Endothelial cell of umbilical vein (primary cell): ENCODE measurements at regions not wholly inside any gene's neighbourhood (a gene's known extent, or its start where the extent isn't known, plus 50 kb on each side); places are given as distances from the start of the nearest gene placed in this dataset.

ENCODE experiments used
- BruUV-seq: library from RNA; stranded (reverse); fragments of 400-500 nt; replicated peaks from 2 replicates; lab custom pipeline; 2021; lab: Mats Ljungman, UMichigan
- CTCF ChIA-PET: fragments of 300-600, 350-600 bp; sonication (Branson Sonifier 250); formaldehyde crosslinking; loops from one replicate; lab custom pipeline; 2021; ENCODE audit warnings: antibody characterized with exemption, inconsistent platforms; lab: Charles Lee
- POLR2A ChIA-PET: fragments of 300-600, 350-600 bp; sonication (Branson Sonifier 250); formaldehyde crosslinking; loops from one replicate; lab custom pipeline; 2021; ENCODE audit warnings: antibody characterized with exemption, inconsistent platforms; lab: Charles Lee
- DNase-seq: peaks from one replicate; pipeline ENCODE4 v3.0.0-alpha.2; 2011; ENCODE audit warnings: low read depth, low spot score
- FAIRE-seq: peaks from 2 replicates; lab custom pipeline; 2011; peaks lifted over from hg19 to GRCh38; lab: Jason Lieb, UNC
- H2AFZ ChIP-seq: 2 replicates; pipeline ENCODE4 v1.6.0; 2012; ENCODE audit warnings: low read depth, low read length, control low read depth, inconsistent platforms
- H3K27ac ChIP-seq: 2 replicates; pipeline ENCODE4 v1.5.1; 2011; ENCODE audit warnings: low read depth, mild to moderate bottlenecking, control low read depth, low read length, moderate library complexity; ENCODE audit not compliant: insufficient read depth
- H3K27me3 ChIP-seq, 2 experiments: 2 replicates each; pipeline versions ENCODE4 v1.6.0 to v1.6.1; 2011; ENCODE audit warnings: low read length in 2 of 2, mixed read lengths in 1 of 2; ENCODE audit not compliant: control insufficient read depth in 2 of 2, insufficient read depth in 2 of 2
- H3K36me3 ChIP-seq, 2 experiments: 2 replicates in 1 of 2; 3 replicates in 1 of 2; pipeline ENCODE4 v1.5.1; 2011; ENCODE audit warnings: low read length in 2 of 2, mild to moderate bottlenecking in 1 of 2, moderate library complexity in 1 of 2; ENCODE audit not compliant: control insufficient read depth in 2 of 2, insufficient read depth in 2 of 2; ENCODE audit errors: extremely low read depth in 1 of 2
- H3K4me1 ChIP-seq: 3 replicates; pipeline ENCODE4 v1.5.1; 2011; ENCODE audit warnings: mild to moderate bottlenecking, low read length; ENCODE audit not compliant: control insufficient read depth, insufficient read depth; ENCODE audit errors: extremely low read depth
- H3K4me2 ChIP-seq: 2 replicates; pipeline ENCODE4 v1.6.1; 2011; ENCODE audit warnings: low read length, control low read depth, mixed read lengths; ENCODE audit not compliant: insufficient read depth
- H3K4me3 ChIP-seq, 3 experiments: fragments of 200-600 bp in 1 of 3; sonication (generic), shearing (Covaris generic) in 1 of 3; replicated peaks in 1 of 3; 2 replicates each; pipeline ENCODE4 v1.5.1; 2011 to 2016; ENCODE audit warnings: control low read depth in 3 of 3, low read length in 3 of 3, mild to moderate bottlenecking in 2 of 3, inconsistent platforms in 1 of 3, low read depth in 1 of 3, moderate library complexity in 1 of 3; ENCODE audit not compliant: insufficient read depth in 1 of 3
- H3K79me2 ChIP-seq: 2 replicates; pipeline ENCODE4 v1.6.0; 2012; ENCODE audit warnings: low read length, inconsistent platforms; ENCODE audit not compliant: control insufficient read depth, insufficient read depth
- H3K9ac ChIP-seq: replicated peaks from 2 replicates; pipeline ENCODE3; 2011; ENCODE audit warnings: low read length, control low read depth; ENCODE audit not compliant: insufficient read depth; ENCODE audit errors: extremely low read depth
- H3K9me1 ChIP-seq: replicated peaks from 3 replicates; pipeline ENCODE4 v1.6.0; 2011; ENCODE audit warnings: mild to moderate bottlenecking, low read length; ENCODE audit not compliant: control insufficient read depth, insufficient read depth; ENCODE audit errors: extremely low read depth
- H3K9me3 ChIP-seq: replicated peaks from 2 replicates; pipeline ENCODE4 v1.5.1; 2012; ENCODE audit warnings: low read length, inconsistent platforms; ENCODE audit not compliant: control insufficient read depth, insufficient read depth
- H4K20me1 ChIP-seq: replicated peaks from 2 replicates; pipeline ENCODE3; 2011; ENCODE audit warnings: mild to moderate bottlenecking, low read length; ENCODE audit not compliant: control insufficient read depth, insufficient read depth; ENCODE audit errors: extremely low read depth
- CTCF ChIP-seq, 2 donors: IDR thresholded peaks; 1 replicate in 1 of 2; 2 replicates in 1 of 2; pipeline ENCODE4 v1.5.1; 2011; ENCODE audit warnings: low read length in 2 of 2, mild to moderate bottlenecking in 2 of 2, moderate library complexity in 2 of 2, control low read depth in 1 of 2, inconsistent platforms in 1 of 2, low read depth in 1 of 2; ENCODE audit not compliant: insufficient read depth in 1 of 2; ENCODE audit errors: extremely low read depth in 1 of 2
- EZH2 ChIP-seq: IDR thresholded peaks from 2 replicates; pipeline ENCODE4 v1.6.1; 2012; ENCODE audit warnings: borderline replicate concordance, low read depth, mild to moderate bottlenecking, moderate library complexity, low read length, inconsistent platforms; ENCODE audit not compliant: severe bottlenecking
- FOS ChIP-seq: IDR thresholded peaks from 2 replicates; pipeline ENCODE4 v1.6.1; 2011; ENCODE audit warnings: mild to moderate bottlenecking, low read length, moderate library complexity, borderline replicate concordance; ENCODE audit not compliant: insufficient read depth
- GATA2 ChIP-seq: IDR thresholded peaks from 2 replicates; pipeline ENCODE4 v1.7.0; 2011; ENCODE audit warnings: low read depth, mild to moderate bottlenecking, moderate library complexity, mixed read lengths, low read length; ENCODE audit not compliant: insufficient read length, insufficient read depth
- JUN ChIP-seq: IDR thresholded peaks from 2 replicates; pipeline ENCODE4 v1.6.1; 2011; ENCODE audit warnings: borderline replicate concordance, low read depth; ENCODE audit not compliant: insufficient read length, insufficient read depth
- MAX ChIP-seq: IDR thresholded peaks from 2 replicates; pipeline ENCODE4 v1.6.1; 2011; ENCODE audit not compliant: insufficient read depth, insufficient read length
- MYC ChIP-seq: IDR thresholded peaks from one replicate; pipeline ENCODE4 v1.6.1; 2011; ENCODE audit warnings: mild to moderate bottlenecking, low read depth, low read length
- POLR2A ChIP-seq: IDR thresholded peaks from 2 replicates; pipeline ENCODE4 v1.6.1; 2012; ENCODE audit warnings: low read depth, mild to moderate bottlenecking, control low read depth, low read length
- POLR2AphosphoS5 ChIP-seq: IDR thresholded peaks from 2 replicates; pipeline ENCODE4 v1.6.1; 2012; ENCODE audit warnings: low read depth, mild to moderate bottlenecking, control low read depth, low read length, moderate library complexity; ENCODE audit not compliant: insufficient read depth
- dilution Hi-C: fragments of 300-500 bp; cut with MboI; formaldehyde crosslinking; loops from one replicate; pipeline ENCODE4 v1.15.0; 2019; ENCODE audit warnings: low sequenced_read_pairs; ENCODE audit not compliant: extremely low pct_ligation_motif_present
- intact Hi-C: fragments of 100-400 bp; cut with micrococcal nuclease; formaldehyde crosslinking; loops from one replicate; pipeline ENCODE4 v1.10.0; 2022

GRCh38 chr1:98387701-98388100 lies 273.8 kb upstream of the SNX7 start:
- dilution Hi-C loops = no loop called here
- H3K27me3 ChIP-seq = no peaks in the 10 kb centered on the region
- intact Hi-C loops = loop anchor here (1.0 kb wide), 6 partner anchors 42 to 334 kb away; no protein-coding TSS in a partner anchor

More at GRCh38 chr1:98387701-98388100, 273.8 kb upstream of the SNX7 start:
- Histone ChIP-seq H3K36me3 (no peaks in the 10 kb centered on the region), H3K9ac (peak overlapping the region; percentile 39), H3K9me3 (no peaks in the 10 kb centered on the region), H3K4me2 (peak overlapping the region; percentile 49), H3K27ac (peak overlapping the region; percentile 80), H4K20me1 (no peaks in the 10 kb centered on the region), H2AFZ (peak overlapping the region; percentile 63), H3K79me2 (no peaks in the 10 kb centered on the region), H3K4me3 (no peak overlapping the region), H3K9me1 (no peaks in the 10 kb centered on the region), H3K4me1 (peaks cover 63% of the 10 kb centered on the region)
- BruUV-seq = no TSS peak
- CTCF ChIA-PET = interaction anchor here (0.6 to 1.2 kb wide), 2 partner anchors 81 to 178 kb away, joined by 4 to 7 read pairs; no protein-coding TSS in a partner anchor
- TF ChIP-seq MYC = no peak
- no peak for TF ChIP-seq GATA2
- no peak for TF ChIP-seq JUN
- no peak for TF ChIP-seq EZH2
- no peak for TF ChIP-seq CTCF (IDR thresholded peaks at IDR 0.05; ENCODE audit: extremely low read depth in 1 of 2, insufficient read depth in 1 of 2, low read depth in 1 of 2, low read length in 2 of 2)
- no peak for TF ChIP-seq POLR2AphosphoS5
- TF ChIP-seq POLR2A = no peak
- no peak for TF ChIP-seq MAX
- no peak for TF ChIP-seq FOS
- no peak for FAIRE-seq
- DNase-seq = no peak
- POLR2A ChIA-PET = interaction anchor here (1.3 kb wide), 1 partner anchor 42 kb away, joined by 3 read pairs; no protein-coding TSS in a partner anchor
